ENCODE measurements at regions not wholly inside any gene's neighbourhood (a gene's known extent, or its start where the extent isn't known, plus 50 kb on each side); places are given as distances from the start of the nearest gene placed in this dataset.
A peak's percentile ranks its signal among the peaks of the same experiment; 100 is the strongest.
"Not testable (repeated sequence)": the region's sequence is repeated elsewhere in the genome, so short reads cannot be mapped to it uniquely, and the experiment has no call there.

GRCh38 chr21:15441060-15441493 lies 288.7 kb upstream of the USP25 start:
- no peak for DNase-seq

- DNase-seq = no peak
These were observed 287.8 kb upstream of the USP25 start for GRCh38 chr21:15441992-15442391.

GRCh38 chr21:15442743-15443469 lies 286.9 kb upstream of the USP25 start:
- DNase-seq = no peak

- no peak for DNase-seq
These were observed 286.1 kb upstream of the USP25 start for GRCh38 chr21:15443740-15444117.

GRCh38 chr21:15444118-15444960 lies 285.4 kb upstream of the USP25 start:
- DNase-seq = no peak

- no peak for DNase-seq
These were observed 284.5 kb upstream of the USP25 start for GRCh38 chr21:15445327-15445726.

- DNase-seq = no peak
These were observed 283.6 kb upstream of the USP25 start for GRCh38 chr21:15446223-15446622.

- no peak for DNase-seq
These were observed 280.2 kb upstream of the USP25 start for GRCh38 chr21:15449556-15449955.

- no peak for DNase-seq
These were observed 276.5 kb upstream of the USP25 start for GRCh38 chr21:15453261-15453660.

- DNase-seq = not testable (repeated sequence)
These were observed 276.0 kb upstream of the USP25 start for GRCh38 chr21:15453785-15454184.

- DNase-seq = not testable (repeated sequence)
These were observed 274.9 kb upstream of the USP25 start for GRCh38 chr21:15454931-15455330.

GRCh38 chr21:15455819-15456462 lies 273.8 kb upstream of the USP25 start:
- DNase-seq = no peak

- DNase-seq = no peak
These were observed 271.8 kb upstream of the USP25 start for GRCh38 chr21:15457965-15458364.

GRCh38 chr21:15462092-15462491 lies 267.7 kb upstream of the USP25 start:
- no peak for DNase-seq

GRCh38 chr21:15466329-15466728 lies 263.5 kb upstream of the USP25 start:
- DNase-seq = no peak

GRCh38 chr21:15468368-15468767 lies 261.4 kb upstream of the USP25 start:
- no peak for DNase-seq

GRCh38 chr21:15472108-15473040 lies 257.4 kb upstream of the USP25 start:
- no peak for DNase-seq

- not testable (repeated sequence) for DNase-seq
These were observed 252.0 kb upstream of the USP25 start for GRCh38 chr21:15477773-15478172.

- no peak for DNase-seq
These were observed 249.6 kb upstream of the USP25 start for GRCh38 chr21:15480160-15480559.

GRCh38 chr21:15483138-15483780 lies 246.5 kb upstream of the USP25 start:
- peak; percentile 50 for DNase-seq

GRCh38 chr21:15486460-15487195 lies 243.2 kb upstream of the USP25 start:
- no peak for DNase-seq
